Liver (tissue), 8 donors: ENCODE measurements at regions not wholly inside any gene's neighbourhood (a gene's known extent, or its start where the extent isn't known, plus 50 kb on each side); places are given as distances from the start of the nearest gene placed in this dataset.
"Not testable (repeated sequence)": the region's sequence is repeated elsewhere in the genome, so short reads cannot be mapped to it uniquely, and the experiment has no call there.

Experiments
- DNase-seq: peaks from one replicate; pipeline ENCODE4 v3.0.0-alpha.2; 2017; ENCODE audit warnings: low spot score
- H3K27ac ChIP-seq, 2 donors: one replicate each; pipeline ENCODE4 v1.7.0; 2013; ENCODE audit warnings: inconsistent platforms in 2 of 2, low read length in 2 of 2, control low read depth in 1 of 2, low read depth in 1 of 2, mild to moderate bottlenecking in 1 of 2
- H3K27me3 ChIP-seq, 4 donors: one replicate each; pipeline versions ENCODE4 v1.6.1 to v1.7.0; 2013; ENCODE audit warnings: low read length in 3 of 4, inconsistent platforms in 1 of 4, mild to moderate bottlenecking in 1 of 4, moderate library complexity in 1 of 4; ENCODE audit not compliant: control insufficient read depth in 4 of 4, insufficient read depth in 4 of 4
- H3K36me3 ChIP-seq, 4 donors: one replicate each; pipeline versions ENCODE4 v1.6.1 to v1.7.0; 2013; ENCODE audit warnings: low read length in 3 of 4, mild to moderate bottlenecking in 3 of 4, low read depth in 1 of 4, moderate library complexity in 1 of 4; ENCODE audit not compliant: control insufficient read depth in 4 of 4, insufficient read depth in 3 of 4
- H3K4me1 ChIP-seq, 4 donors: one replicate each; pipeline versions ENCODE4 v1.6.1 to v1.7.0; 2013; ENCODE audit warnings: low read length in 3 of 4, mild to moderate bottlenecking in 3 of 4, moderate library complexity in 1 of 4; ENCODE audit not compliant: control insufficient read depth in 4 of 4, insufficient read depth in 4 of 4
- H3K4me3 ChIP-seq, 3 donors: one replicate each; pipeline versions ENCODE4 v1.6.1 to v1.7.0; 2013; ENCODE audit warnings: low read length in 3 of 3, control low read depth in 1 of 3, low read depth in 1 of 3, mild to moderate bottlenecking in 1 of 3
- H3K9ac ChIP-seq, 2 donors: one replicate each; pipeline ENCODE4 v1.7.0; 2013; ENCODE audit warnings: low read length in 2 of 2, mild to moderate bottlenecking in 2 of 2, moderate library complexity in 2 of 2, control low read depth in 1 of 2, low read depth in 1 of 2
- H3K9me3 ChIP-seq, 4 donors: one replicate each; pipeline versions ENCODE4 v1.6.1 to v1.7.0; 2013; ENCODE audit warnings: low read length in 3 of 4; ENCODE audit not compliant: control insufficient read depth in 4 of 4
- EGR1 ChIP-seq, 2 donors: IDR thresholded peaks; 2 replicates each; pipeline ENCODE4 v1.6.1; 2016 to 2018; ENCODE audit warnings: antibody characterized with exemption in 2 of 2, low read depth in 2 of 2
- FOXA1 ChIP-seq: IDR thresholded peaks from 2 replicates; pipeline ENCODE4 v1.6.1; 2016; ENCODE audit warnings: antibody characterized with exemption
- FOXA2 ChIP-seq: IDR thresholded peaks from 2 replicates; pipeline ENCODE4 v1.6.1; 2016; ENCODE audit warnings: antibody characterized with exemption
- GABPA ChIP-seq, 2 donors: IDR thresholded peaks in 1 of 2; conservative IDR thresholded peaks in 1 of 2; 2 replicates each; pipeline ENCODE4 v1.6.1; 2016; ENCODE audit warnings: antibody characterized with exemption in 2 of 2, mild to moderate bottlenecking in 1 of 2, moderate library complexity in 1 of 2
- HNF4A ChIP-seq, 2 donors: conservative IDR thresholded peaks; 2 replicates each; pipeline ENCODE4 v1.6.1; 2016; ENCODE audit warnings: antibody characterized with exemption in 2 of 2, mild to moderate bottlenecking in 2 of 2
- HNF4G ChIP-seq: IDR thresholded peaks from 2 replicates; pipeline ENCODE4 v1.6.1; 2016; ENCODE audit warnings: antibody characterized with exemption
- JUND ChIP-seq, 2 donors: IDR thresholded peaks; 2 replicates each; pipeline ENCODE4 v1.6.1; 2016; ENCODE audit warnings: antibody characterized with exemption in 2 of 2
- NR2F2 ChIP-seq: IDR thresholded peaks from 2 replicates; pipeline ENCODE4 v1.6.1; 2016; ENCODE audit warnings: antibody characterized with exemption
- RAD21 ChIP-seq, 2 donors: IDR thresholded peaks; 2 replicates each; pipeline ENCODE4 v1.6.1; 2016; ENCODE audit warnings: antibody characterized with exemption in 2 of 2, mild to moderate bottlenecking in 2 of 2
- RXRA ChIP-seq, 2 donors: IDR thresholded peaks; 2 replicates each; pipeline ENCODE4 v1.6.1; 2017 to 2018; ENCODE audit warnings: antibody characterized with exemption in 2 of 2, mild to moderate bottlenecking in 1 of 2
- SP1 ChIP-seq: IDR thresholded peaks from 2 replicates; pipeline ENCODE4 v1.6.1; 2018; ENCODE audit warnings: antibody characterized with exemption, mild to moderate bottlenecking
- TAF1 ChIP-seq: conservative IDR thresholded peaks from 2 replicates; pipeline ENCODE4 v1.6.1; 2016; ENCODE audit warnings: antibody characterized with exemption, mild to moderate bottlenecking
- YY1 ChIP-seq: IDR thresholded peaks from 2 replicates; pipeline ENCODE4 v1.6.1; 2016; ENCODE audit warnings: antibody characterized with exemption, mild to moderate bottlenecking
- WGBS: extraction: QIAGEN DNeasy Blood & Tissue Kit; methylation state at CpG from one replicate; pipeline ENCODE4 v1.1.7; 2013; 5-methylcytosine and 5-hydroxymethylcytosine counted together
- TF ChIP-seq, protein P1 (sequence below): IDR thresholded peaks from 2 replicates; pipeline ENCODE4 v1.6.1; 2016; ENCODE audit warnings: antibody characterized with exemption, mild to moderate bottlenecking
- TF ChIP-seq, protein P2 (sequence below): IDR thresholded peaks from 2 replicates; pipeline ENCODE4 v1.6.1; 2016; ENCODE audit warnings: antibody characterized with exemption
- TF ChIP-seq, protein P3 (sequence below): fragments of 150-350 bp; IDR thresholded peaks from 2 replicates; pipeline ENCODE4 v1.5.1; 2017; ENCODE audit warnings: improper control_type of control experiment, low read depth, low read length; ENCODE audit not compliant: missing input control
- TF ChIP-seq, protein P4 (sequence below): IDR thresholded peaks from 2 replicates; pipeline ENCODE4 v1.6.1; 2016; ENCODE audit warnings: antibody characterized with exemption
- donor health status: healthy.
- donor health status: healthy.
- donor health status: healthy.
- donor health status: healthy.
- donor health status: healthy.

DNA sequence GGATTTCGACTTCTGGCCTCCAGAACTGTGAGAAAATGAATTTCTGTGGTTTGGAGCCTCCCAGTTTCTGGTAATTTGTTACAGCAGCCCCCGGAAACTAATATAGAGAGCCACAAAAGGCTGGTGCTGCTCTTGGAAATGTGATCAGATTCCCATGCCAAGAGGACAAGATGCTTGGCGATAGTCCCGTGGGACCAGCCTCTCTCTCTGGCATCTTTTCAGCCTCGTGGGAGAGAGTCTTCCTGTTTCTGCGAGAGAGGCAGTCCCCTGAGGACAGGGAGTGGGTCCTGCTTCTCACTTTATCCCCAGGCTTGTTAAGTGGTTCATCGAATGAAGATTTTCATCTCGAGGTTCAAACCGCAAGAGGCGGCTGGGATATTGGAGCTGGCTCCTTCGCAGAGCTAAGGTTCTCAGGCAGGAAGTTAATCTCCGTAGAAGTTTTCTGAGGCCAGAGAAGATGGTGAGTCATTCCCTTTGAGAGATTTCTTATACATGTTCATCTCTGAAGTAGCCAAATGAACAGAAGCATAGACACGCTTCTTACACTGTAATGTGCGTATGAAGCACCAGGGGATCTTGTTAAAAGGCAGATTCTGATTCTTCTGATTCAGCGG lies 211.6 kb upstream of the SDK2 start:
- Histone ChIP-seq H3K4me3 (no peak overlapping the region), H3K9me3 (peaks cover 0 to 3% (median 0%) of the 10 kb centered on the region in 4 donors), H3K9ac (no peak overlapping the region), H3K4me1 (no peaks in the 10 kb centered on the region), H3K27me3 (no peaks in the 10 kb centered on the region), H3K27ac (no peak overlapping the region), H3K36me3 (no peaks in the 10 kb centered on the region)
- TF ChIP-seq, protein P1, sequence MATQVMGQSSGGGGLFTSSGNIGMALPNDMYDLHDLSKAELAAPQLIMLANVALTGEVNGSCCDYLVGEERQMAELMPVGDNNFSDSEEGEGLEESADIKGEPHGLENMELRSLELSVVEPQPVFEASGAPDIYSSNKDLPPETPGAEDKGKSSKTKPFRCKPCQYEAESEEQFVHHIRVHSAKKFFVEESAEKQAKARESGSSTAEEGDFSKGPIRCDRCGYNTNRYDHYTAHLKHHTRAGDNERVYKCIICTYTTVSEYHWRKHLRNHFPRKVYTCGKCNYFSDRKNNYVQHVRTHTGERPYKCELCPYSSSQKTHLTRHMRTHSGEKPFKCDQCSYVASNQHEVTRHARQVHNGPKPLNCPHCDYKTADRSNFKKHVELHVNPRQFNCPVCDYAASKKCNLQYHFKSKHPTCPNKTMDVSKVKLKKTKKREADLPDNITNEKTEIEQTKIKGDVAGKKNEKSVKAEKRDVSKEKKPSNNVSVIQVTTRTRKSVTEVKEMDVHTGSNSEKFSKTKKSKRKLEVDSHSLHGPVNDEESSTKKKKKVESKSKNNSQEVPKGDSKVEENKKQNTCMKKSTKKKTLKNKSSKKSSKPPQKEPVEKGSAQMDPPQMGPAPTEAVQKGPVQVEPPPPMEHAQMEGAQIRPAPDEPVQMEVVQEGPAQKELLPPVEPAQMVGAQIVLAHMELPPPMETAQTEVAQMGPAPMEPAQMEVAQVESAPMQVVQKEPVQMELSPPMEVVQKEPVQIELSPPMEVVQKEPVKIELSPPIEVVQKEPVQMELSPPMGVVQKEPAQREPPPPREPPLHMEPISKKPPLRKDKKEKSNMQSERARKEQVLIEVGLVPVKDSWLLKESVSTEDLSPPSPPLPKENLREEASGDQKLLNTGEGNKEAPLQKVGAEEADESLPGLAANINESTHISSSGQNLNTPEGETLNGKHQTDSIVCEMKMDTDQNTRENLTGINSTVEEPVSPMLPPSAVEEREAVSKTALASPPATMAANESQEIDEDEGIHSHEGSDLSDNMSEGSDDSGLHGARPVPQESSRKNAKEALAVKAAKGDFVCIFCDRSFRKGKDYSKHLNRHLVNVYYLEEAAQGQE, result no peak
- no peak for TF ChIP-seq YY1
- 94% methylated on average over 15 of the region's 15 CpGs for WGBS
- DNase-seq, result no peak

DNA sequence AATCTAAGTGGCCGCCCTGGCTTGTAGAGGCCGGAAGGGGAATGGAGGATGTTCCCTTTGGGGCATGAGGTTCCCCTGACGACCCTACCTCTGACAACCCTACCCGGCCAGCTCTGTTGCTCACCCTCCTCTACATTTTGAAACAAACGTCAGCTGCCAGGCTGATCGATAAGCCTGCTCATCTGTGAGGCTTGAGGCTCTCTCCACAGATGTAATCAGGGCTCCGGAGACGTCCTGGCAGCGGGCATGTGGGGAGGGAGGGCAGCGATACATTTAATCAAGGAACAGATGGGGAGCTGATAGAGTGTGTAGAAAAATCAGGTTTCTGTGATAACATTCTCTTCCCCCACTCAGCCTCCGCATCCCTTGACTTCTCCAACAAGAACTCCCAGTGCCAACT lies 212.3 kb upstream of the SDK2 start:
- DNase-seq, result no peak
- TF ChIP-seq JUND (IDR thresholded peaks at IDR 0.05) (no peak), NR2F2 (no peak), RXRA (IDR thresholded peaks at IDR 0.05) (no peak), FOXA1 (no peak), RAD21 (IDR thresholded peaks at IDR 0.05) (no peak), TAF1 (no peak), HNF4A (conservative IDR thresholded peaks at IDR 0.05) (no peak), SP1 (no peak), FOXA2 (no peak), GABPA (IDR thresholded peaks at IDR 0.05 in 1 of 2, conservative IDR thresholded peaks at IDR 0.05 in 1 of 2) (no peak), HNF4G (no peak), EGR1 (IDR thresholded peaks at IDR 0.05; ENCODE audit: low read depth in 2 of 2) (no peak)
- TF ChIP-seq, protein P1, result no peak
- TF ChIP-seq, protein P2, sequence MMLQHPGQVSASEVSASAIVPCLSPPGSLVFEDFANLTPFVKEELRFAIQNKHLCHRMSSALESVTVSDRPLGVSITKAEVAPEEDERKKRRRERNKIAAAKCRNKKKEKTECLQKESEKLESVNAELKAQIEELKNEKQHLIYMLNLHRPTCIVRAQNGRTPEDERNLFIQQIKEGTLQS, result no peak
- TF ChIP-seq, protein P3, sequence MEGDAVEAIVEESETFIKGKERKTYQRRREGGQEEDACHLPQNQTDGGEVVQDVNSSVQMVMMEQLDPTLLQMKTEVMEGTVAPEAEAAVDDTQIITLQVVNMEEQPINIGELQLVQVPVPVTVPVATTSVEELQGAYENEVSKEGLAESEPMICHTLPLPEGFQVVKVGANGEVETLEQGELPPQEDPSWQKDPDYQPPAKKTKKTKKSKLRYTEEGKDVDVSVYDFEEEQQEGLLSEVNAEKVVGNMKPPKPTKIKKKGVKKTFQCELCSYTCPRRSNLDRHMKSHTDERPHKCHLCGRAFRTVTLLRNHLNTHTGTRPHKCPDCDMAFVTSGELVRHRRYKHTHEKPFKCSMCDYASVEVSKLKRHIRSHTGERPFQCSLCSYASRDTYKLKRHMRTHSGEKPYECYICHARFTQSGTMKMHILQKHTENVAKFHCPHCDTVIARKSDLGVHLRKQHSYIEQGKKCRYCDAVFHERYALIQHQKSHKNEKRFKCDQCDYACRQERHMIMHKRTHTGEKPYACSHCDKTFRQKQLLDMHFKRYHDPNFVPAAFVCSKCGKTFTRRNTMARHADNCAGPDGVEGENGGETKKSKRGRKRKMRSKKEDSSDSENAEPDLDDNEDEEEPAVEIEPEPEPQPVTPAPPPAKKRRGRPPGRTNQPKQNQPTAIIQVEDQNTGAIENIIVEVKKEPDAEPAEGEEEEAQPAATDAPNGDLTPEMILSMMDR, result no peak
- TF ChIP-seq, protein P4, sequence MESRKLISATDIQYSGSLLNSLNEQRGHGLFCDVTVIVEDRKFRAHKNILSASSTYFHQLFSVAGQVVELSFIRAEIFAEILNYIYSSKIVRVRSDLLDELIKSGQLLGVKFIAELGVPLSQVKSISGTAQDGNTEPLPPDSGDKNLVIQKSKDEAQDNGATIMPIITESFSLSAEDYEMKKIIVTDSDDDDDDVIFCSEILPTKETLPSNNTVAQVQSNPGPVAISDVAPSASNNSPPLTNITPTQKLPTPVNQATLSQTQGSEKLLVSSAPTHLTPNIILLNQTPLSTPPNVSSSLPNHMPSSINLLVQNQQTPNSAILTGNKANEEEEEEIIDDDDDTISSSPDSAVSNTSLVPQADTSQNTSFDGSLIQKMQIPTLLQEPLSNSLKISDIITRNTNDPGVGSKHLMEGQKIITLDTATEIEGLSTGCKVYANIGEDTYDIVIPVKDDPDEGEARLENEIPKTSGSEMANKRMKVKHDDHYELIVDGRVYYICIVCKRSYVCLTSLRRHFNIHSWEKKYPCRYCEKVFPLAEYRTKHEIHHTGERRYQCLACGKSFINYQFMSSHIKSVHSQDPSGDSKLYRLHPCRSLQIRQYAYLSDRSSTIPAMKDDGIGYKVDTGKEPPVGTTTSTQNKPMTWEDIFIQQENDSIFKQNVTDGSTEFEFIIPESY, result no peak
- Histone ChIP-seq H3K36me3 (no peaks in the 10 kb centered on the region), H3K4me1 (peaks cover 0 to 3% (median 0%) of the 10 kb centered on the region in 4 donors), H3K4me3 (no peak overlapping the region), H3K9me3 (peaks cover 0 to 3% (median 0%) of the 10 kb centered on the region in 4 donors), H3K27ac (no peak overlapping the region), H3K27me3 (no peaks in the 10 kb centered on the region), H3K9ac (no peak overlapping the region)
- WGBS, result 72% methylated on average over 11 of the region's 11 CpGs

DNA sequence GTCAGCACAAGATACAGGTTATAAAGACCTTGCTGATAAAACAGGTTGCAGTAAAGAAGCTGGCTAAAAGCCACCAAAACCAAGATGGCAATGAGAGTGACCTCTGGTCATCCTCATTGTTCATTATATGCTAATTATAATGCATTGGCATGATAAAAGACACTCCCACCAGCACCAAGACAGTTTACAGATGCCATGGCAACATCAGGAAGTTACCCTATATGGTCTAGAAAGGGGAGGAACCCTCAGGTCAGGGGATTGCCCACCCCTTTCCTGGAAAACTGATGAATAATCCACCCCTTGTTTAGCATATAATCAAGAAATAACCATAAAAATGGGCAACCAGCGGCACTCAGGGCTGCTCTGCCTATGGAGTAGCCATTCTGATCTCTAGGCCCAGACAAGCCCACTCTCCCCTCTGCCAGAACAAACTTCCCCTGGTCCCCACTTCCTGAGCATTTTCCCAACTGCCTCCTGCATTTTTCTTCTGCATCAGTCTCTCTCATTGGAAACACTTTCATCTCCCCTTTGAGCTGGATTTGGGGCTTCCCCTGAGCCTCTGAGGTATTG lies 215.3 kb upstream of the SDK2 start:
- not testable (repeated sequence) for H3K9ac ChIP-seq, H3K4me1 ChIP-seq, DNase-seq, H3K9me3 ChIP-seq, H3K36me3 ChIP-seq, H3K27me3 ChIP-seq, H3K4me3 ChIP-seq, H3K27ac ChIP-seq
- 87% methylated on average over 1 of the region's 1 CpG for WGBS
